ENCODE measurements at regions not wholly inside any gene's neighbourhood (a gene's known extent, or its start where the extent isn't known, plus 50 kb on each side); places are given as distances from the start of the nearest gene placed in this dataset.

DNA sequence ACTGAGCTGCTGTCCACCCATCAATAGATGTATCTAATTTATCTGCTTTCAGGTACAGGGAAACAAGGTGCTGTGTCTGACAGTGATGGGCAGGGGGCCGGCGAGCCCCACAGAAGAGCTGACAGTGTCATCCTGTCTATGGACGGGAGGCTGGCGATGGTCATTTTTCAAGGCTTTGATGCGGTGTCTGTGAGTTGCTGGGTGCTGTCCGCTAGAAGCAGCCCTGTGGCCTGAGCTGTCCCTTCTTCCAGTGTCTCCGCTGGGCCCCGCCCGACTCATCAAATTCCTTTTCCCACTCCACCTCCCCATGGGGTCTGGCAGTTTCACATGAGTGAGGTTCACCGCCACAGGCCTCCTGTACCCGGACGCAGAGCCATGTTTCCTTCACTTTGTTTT, 161.4 kb upstream of the PMEPA1 start:
- ChIA-PET CTCF (no interaction called here), POLR2A (ENCODE audit: low non-redundant PET) (no interaction called here)
- Histone ChIP-seq H3K4me1 (ENCODE audit: insufficient read depth, low read length, poor library complexity, severe bottlenecking) (no peaks in the 10 kb centered on the region), H3K9me3 (ENCODE audit: low read depth, low read length, poor library complexity, severe bottlenecking) (no peaks in the 10 kb centered on the region), H3K27ac (ENCODE audit: low read depth, low read length, poor library complexity, severe bottlenecking) (no peak overlapping the region), H3K36me3 (ENCODE audit: insufficient read depth, low read length, poor library complexity, severe bottlenecking) (no peaks in the 10 kb centered on the region), H3K27me3 (replicated peaks; ENCODE audit: insufficient read depth, low read depth, low read length, poor library complexity) (peaks cover 22% of the 10 kb centered on the region), H3K4me3 (ENCODE audit: low read depth, low read length, poor library complexity, severe bottlenecking) (no peak overlapping the region)
- no peak for TF ChIP-seq CTCF (conservative IDR thresholded peaks at IDR 0.05; ENCODE audit: low read depth, low read length)
- TF ChIP-seq EZH2 (IDR thresholded peaks at IDR 0.05; ENCODE audit: borderline replicate concordance, low read depth, low read length, poor library complexity, severe bottlenecking): no peak
- DNase-seq (ENCODE audit: low spot score): no peak
- no TSS peak for BruUV-seq (replicated peaks)
- intact Hi-C loops (cut with micrococcal nuclease; ENCODE audit: unreplicated experiment): no loop called here

- H3K27ac ChIP-seq (ENCODE audit: low read depth, low read length, poor library complexity, severe bottlenecking): no peak overlapping the region
- peaks cover 27% of the 10 kb centered on the region for H3K27me3 ChIP-seq (replicated peaks; ENCODE audit: insufficient read depth, low read depth, low read length, poor library complexity)
- no peak for TF ChIP-seq EZH2 (IDR thresholded peaks at IDR 0.05; ENCODE audit: borderline replicate concordance, low read depth, low read length, poor library complexity, severe bottlenecking)
- no peak for TF ChIP-seq CTCF (conservative IDR thresholded peaks at IDR 0.05; ENCODE audit: low read depth, low read length)
- no peaks in the 10 kb centered on the region for H3K4me1 ChIP-seq (ENCODE audit: insufficient read depth, low read length, poor library complexity, severe bottlenecking)
- DNase-seq (ENCODE audit: low spot score): no peak
- no peaks in the 10 kb centered on the region for H3K9me3 ChIP-seq (ENCODE audit: low read depth, low read length, poor library complexity, severe bottlenecking)
- intact Hi-C loops (cut with micrococcal nuclease; ENCODE audit: unreplicated experiment): no loop called here
- no peak overlapping the region for H3K4me3 ChIP-seq (ENCODE audit: low read depth, low read length, poor library complexity, severe bottlenecking)
- ChIA-PET CTCF (no interaction called here), POLR2A (ENCODE audit: low non-redundant PET) (no interaction called here)
- no peaks in the 10 kb centered on the region for H3K36me3 ChIP-seq (ENCODE audit: insufficient read depth, low read length, poor library complexity, severe bottlenecking)
- no TSS peak for BruUV-seq (replicated peaks)
Observed at GRCh38 chr20:57870597-57871236, 160.9 kb upstream of the PMEPA1 start.

- POLR2A ChIA-PET (ENCODE audit: low non-redundant PET): no interaction called here
- Histone ChIP-seq H3K27ac (ENCODE audit: low read depth, low read length, poor library complexity, severe bottlenecking) (no peak overlapping the region), H3K9me3 (ENCODE audit: low read depth, low read length, poor library complexity, severe bottlenecking) (no peaks in the 10 kb centered on the region), H3K27me3 (replicated peaks; ENCODE audit: insufficient read depth, low read depth, low read length, poor library complexity) (peaks cover 35% of the 10 kb centered on the region), H3K36me3 (ENCODE audit: insufficient read depth, low read length, poor library complexity, severe bottlenecking) (no peaks in the 10 kb centered on the region), H3K4me3 (ENCODE audit: low read depth, low read length, poor library complexity, severe bottlenecking) (no peak overlapping the region), H3K4me1 (ENCODE audit: insufficient read depth, low read length, poor library complexity, severe bottlenecking) (no peaks in the 10 kb centered on the region)
- no TSS peak for BruUV-seq (replicated peaks)
- intact Hi-C loops (cut with micrococcal nuclease; ENCODE audit: unreplicated experiment): no loop called here
- DNase-seq (ENCODE audit: low spot score): no peak
- CTCF ChIA-PET: no interaction called here
- no peak for TF ChIP-seq CTCF (conservative IDR thresholded peaks at IDR 0.05; ENCODE audit: low read depth, low read length)
- TF ChIP-seq EZH2 (IDR thresholded peaks at IDR 0.05; ENCODE audit: borderline replicate concordance, low read depth, low read length, poor library complexity, severe bottlenecking): no peak
Observed at GRCh38 chr20:57869951-57870315, 160.1 kb upstream of the PMEPA1 start.
